Activated CD8-positive, alpha-beta T cell treated with anti-CD3 and anti-CD28 coated beads, Interleukin-2, amount 10 ng/mL, durations not matched to agents 7 days and 5 days (primary cell): ENCODE measurements at regions not wholly inside any gene's neighbourhood (a gene's known extent, or its start where the extent isn't known, plus 50 kb on each side); places are given as distances from the start of the nearest gene placed in this dataset.

Source experiments
- ATAC-seq: fragments of 150-1000 bp; cut with Tn5 transposase; one replicate; pipeline ENCODE4 v1.10.0; 2021; ENCODE audit warnings: moderate library complexity
- CTCF ChIA-PET: fragments of 350-600 bp; sonication (Branson Sonifier 250); formaldehyde crosslinking; loops from one replicate; lab custom pipeline; 2021; ENCODE audit warnings: antibody characterized with exemption; lab: Charles Lee
- POLR2A ChIA-PET: fragments of 350-600 bp; sonication (Branson Sonifier 250); formaldehyde crosslinking; loops from one replicate; lab custom pipeline; 2021; ENCODE audit warnings: antibody characterized with exemption; lab: Charles Lee
- DNase-seq: peaks from one replicate; pipeline ENCODE4 v3.0.0-alpha.2; 2020
- H3K27ac Mint-ChIP-seq: one replicate; pipeline ENCODE4 v1.8.0; 2021; ENCODE audit warnings: mild to moderate bottlenecking, mixed read lengths
- H3K27me3 Mint-ChIP-seq: one replicate; pipeline ENCODE4 v1.8.0; 2021; ENCODE audit warnings: low read depth, mixed read lengths
- H3K36me3 Mint-ChIP-seq: one replicate; pipeline ENCODE4 v1.8.0; 2021; ENCODE audit warnings: low read depth, mixed read lengths
- H3K4me1 Mint-ChIP-seq: one replicate; pipeline ENCODE4 v1.8.0; 2021; ENCODE audit warnings: low read depth, mixed read lengths
- H3K4me3 Mint-ChIP-seq: one replicate; pipeline ENCODE4 v1.8.0; 2021; ENCODE audit warnings: mild to moderate bottlenecking, mixed read lengths
- H3K9me3 Mint-ChIP-seq: one replicate; pipeline ENCODE4 v1.8.0; 2022; ENCODE audit warnings: mixed read lengths; ENCODE audit not compliant: insufficient read depth

DNA sequence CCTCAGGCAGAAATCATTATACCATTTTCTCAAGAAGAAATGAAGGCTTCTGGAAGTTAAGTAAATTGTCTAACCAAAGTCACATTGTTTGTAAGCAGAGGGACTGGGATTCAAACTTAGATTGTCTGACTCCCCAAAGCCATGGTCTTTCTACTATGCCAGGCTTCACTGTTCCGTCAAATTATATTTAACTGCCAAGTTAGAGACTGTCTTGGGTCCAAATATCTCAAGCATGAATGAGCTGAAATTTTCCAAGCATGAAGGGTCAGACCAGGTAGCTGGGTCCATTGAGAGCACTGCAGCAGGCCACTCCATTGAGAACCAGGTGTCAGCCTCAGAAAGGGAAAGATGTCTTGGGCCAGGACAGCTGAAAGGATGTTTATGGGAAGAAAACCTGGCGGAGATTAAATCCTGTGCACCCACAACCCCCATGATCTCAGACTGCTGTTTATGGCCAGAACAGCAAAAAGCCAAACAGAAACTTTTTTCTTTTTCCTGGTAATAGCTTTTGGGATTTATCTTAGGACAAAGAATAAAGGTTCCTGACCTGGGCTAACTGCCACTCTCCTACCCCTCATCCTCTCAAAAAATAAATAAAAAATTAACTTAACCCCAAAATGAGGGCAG lies 612.3 kb downstream of the INSC start:
- Mint-ChIP-seq H3K4me1 (no peaks in the 10 kb centered on the region), H3K4me3 (no peak overlapping the region), H3K27ac (no peak overlapping the region), H3K36me3 (no peaks in the 10 kb centered on the region), H3K9me3 (no peaks in the 10 kb centered on the region), H3K27me3 (no peaks in the 10 kb centered on the region)
- ChIA-PET POLR2A (no interaction called here), CTCF (no interaction called here)
- ATAC-seq, result no peak
- DNase-seq, result no peak

DNA sequence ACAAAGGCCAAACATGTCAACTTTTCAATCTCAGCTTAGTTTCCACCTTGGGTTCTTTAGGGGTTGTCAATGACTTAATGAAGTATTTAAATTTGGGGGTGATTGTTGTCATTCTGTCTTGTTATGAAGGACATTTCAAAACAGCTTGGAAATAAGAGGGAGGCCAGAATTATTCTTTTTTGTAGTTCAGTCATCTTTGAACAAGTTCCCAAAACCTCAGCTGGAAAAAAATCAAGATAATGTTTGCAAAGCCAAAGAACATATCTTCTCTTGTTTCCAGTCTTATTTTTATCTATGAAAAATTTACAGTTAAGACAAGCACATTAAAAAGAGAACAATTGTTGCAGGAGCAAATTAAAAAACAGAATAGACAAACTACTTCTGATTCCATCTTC lies 612.8 kb downstream of the INSC start:
- no peak for ATAC-seq
- ChIA-PET POLR2A (no interaction called here), CTCF (no interaction called here)
- DNase-seq, result no peak
- Mint-ChIP-seq H3K4me1 (no peaks in the 10 kb centered on the region), H3K9me3 (no peaks in the 10 kb centered on the region), H3K36me3 (no peaks in the 10 kb centered on the region), H3K27ac (no peak overlapping the region), H3K27me3 (no peaks in the 10 kb centered on the region), H3K4me3 (no peak overlapping the region)

DNA sequence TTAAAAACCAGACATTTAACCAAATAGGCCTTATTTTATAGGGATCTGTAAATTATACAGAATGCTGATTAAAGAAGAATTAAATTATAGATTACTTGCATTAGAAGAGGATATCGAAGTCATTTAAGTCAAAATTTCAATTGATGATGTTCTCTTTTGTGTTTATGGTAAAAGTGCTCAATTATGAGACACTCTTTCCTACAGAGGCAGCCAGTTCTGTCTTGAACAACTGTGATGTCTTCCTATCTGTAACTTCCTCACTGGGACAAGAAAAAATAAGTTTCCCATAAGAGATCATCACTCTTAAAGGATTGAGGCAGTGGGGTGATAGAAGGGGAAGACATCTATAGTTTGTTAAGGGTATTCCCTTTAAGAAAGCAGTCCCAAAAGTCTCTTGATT lies 613.5 kb downstream of the INSC start:
- DNase-seq (no peak), ATAC-seq (no peak)
- CTCF ChIA-PET, result no interaction called here
- H3K4me3 Mint-ChIP-seq, result no peak overlapping the region
- POLR2A ChIA-PET, result no interaction called here
- no peaks in the 10 kb centered on the region for H3K9me3 Mint-ChIP-seq
- H3K27ac Mint-ChIP-seq, result no peak overlapping the region
- no peaks in the 10 kb centered on the region for H3K36me3 Mint-ChIP-seq
- H3K27me3 Mint-ChIP-seq, result no peaks in the 10 kb centered on the region
- no peaks in the 10 kb centered on the region for H3K4me1 Mint-ChIP-seq

- H3K4me1 Mint-ChIP-seq, result no peaks in the 10 kb centered on the region
- ChIA-PET CTCF (no interaction called here), POLR2A (no interaction called here)
- no peak overlapping the region for H3K4me3 Mint-ChIP-seq
- H3K27ac Mint-ChIP-seq, result no peak overlapping the region
- no peaks in the 10 kb centered on the region for H3K27me3 Mint-ChIP-seq
- no peak for DNase-seq
- H3K36me3 Mint-ChIP-seq, result no peaks in the 10 kb centered on the region
- H3K9me3 Mint-ChIP-seq, result no peaks in the 10 kb centered on the region
- ATAC-seq, result no peak
These were observed 615.7 kb downstream of the INSC start for GRCh38 chr11:15730263-15730994.

- Mint-ChIP-seq H3K4me1 (no peaks in the 10 kb centered on the region), H3K27me3 (no peaks in the 10 kb centered on the region), H3K27ac (no peak overlapping the region), H3K9me3 (no peaks in the 10 kb centered on the region), H3K4me3 (no peak overlapping the region), H3K36me3 (no peaks in the 10 kb centered on the region)
- DNase-seq, result no peak
- ChIA-PET POLR2A (no interaction called here), CTCF (no interaction called here)
- no peak for ATAC-seq
These were observed 616.3 kb downstream of the INSC start for GRCh38 chr11:15730995-15731385.

DNA sequence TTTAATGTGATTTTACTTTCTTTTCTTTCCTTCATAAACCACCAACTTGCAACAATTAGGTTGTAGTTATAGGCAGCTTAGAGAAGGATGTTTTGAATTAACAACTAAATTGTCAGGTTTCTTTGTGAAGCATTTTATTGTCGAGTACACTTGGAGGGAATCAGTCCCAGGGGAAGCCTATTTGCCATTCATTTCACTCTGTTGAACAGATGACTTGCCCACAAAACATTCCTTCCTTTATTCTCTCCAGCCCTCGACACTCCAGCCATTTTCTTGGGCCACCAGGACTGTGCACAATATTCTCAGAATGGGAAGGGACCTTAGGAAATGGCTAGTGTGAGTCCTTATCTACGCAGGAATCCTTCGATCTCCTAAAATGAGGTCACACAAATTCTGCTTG lies 620.6 kb downstream of the SOX6 start:
- H3K27ac Mint-ChIP-seq, result no peak overlapping the region
- H3K4me3 Mint-ChIP-seq, result no peak overlapping the region
- DNase-seq, result no peak
- no peaks in the 10 kb centered on the region for H3K9me3 Mint-ChIP-seq
- no peaks in the 10 kb centered on the region for H3K27me3 Mint-ChIP-seq
- CTCF ChIA-PET, result no interaction called here
- POLR2A ChIA-PET, result no interaction called here
- H3K36me3 Mint-ChIP-seq, result no peaks in the 10 kb centered on the region
- H3K4me1 Mint-ChIP-seq, result no peaks in the 10 kb centered on the region
- ATAC-seq, result no peak

- CTCF ChIA-PET, result no interaction called here
- no peaks in the 10 kb centered on the region for H3K4me1 Mint-ChIP-seq
These were observed 619.0 kb downstream of the SOX6 start for GRCh38 chr11:15737320-15737719.

GRCh38 chr11:15738931-15739330 lies 617.4 kb downstream of the SOX6 start:
- Mint-ChIP-seq H3K9me3 (no peaks in the 10 kb centered on the region), H3K4me1 (no peaks in the 10 kb centered on the region), H3K27me3 (no peaks in the 10 kb centered on the region), H3K36me3 (no peaks in the 10 kb centered on the region), H3K4me3 (no peak overlapping the region), H3K27ac (no peak overlapping the region)
- ChIA-PET CTCF (no interaction called here), POLR2A (no interaction called here)
- DNase-seq, result no peak
- ATAC-seq, result no peak

More at GRCh38 chr11:15737320-15737719, 619.0 kb downstream of the SOX6 start:
- no peaks in the 10 kb centered on the region for H3K36me3 Mint-ChIP-seq
- no peak for ATAC-seq
- POLR2A ChIA-PET, result no interaction called here
- no peak overlapping the region for H3K4me3 Mint-ChIP-seq
- H3K9me3 Mint-ChIP-seq, result no peaks in the 10 kb centered on the region
- no peak overlapping the region for H3K27ac Mint-ChIP-seq
- DNase-seq, result no peak
- no peaks in the 10 kb centered on the region for H3K27me3 Mint-ChIP-seq

GRCh38 chr11:15742626-15743519 lies 613.5 kb downstream of the SOX6 start:
- Mint-ChIP-seq H3K4me3 (no peak overlapping the region), H3K4me1 (no peaks in the 10 kb centered on the region), H3K36me3 (no peaks in the 10 kb centered on the region), H3K9me3 (no peaks in the 10 kb centered on the region), H3K27ac (no peak overlapping the region), H3K27me3 (no peaks in the 10 kb centered on the region)
- DNase-seq (no peak), ATAC-seq (no peak)
- CTCF ChIA-PET, result no interaction called here
- POLR2A ChIA-PET, result interaction anchor here (1.0 kb wide), 1 partner anchor 8 kb away, joined by 4 read pairs; no protein-coding TSS in a partner anchor

GRCh38 chr11:15744693-15745092 lies 611.7 kb downstream of the SOX6 start:
- ChIA-PET POLR2A (no interaction called here), CTCF (no interaction called here)
- Mint-ChIP-seq H3K36me3 (no peaks in the 10 kb centered on the region), H3K4me1 (no peaks in the 10 kb centered on the region), H3K27me3 (no peaks in the 10 kb centered on the region), H3K9me3 (no peaks in the 10 kb centered on the region), H3K27ac (no peak overlapping the region), H3K4me3 (no peak overlapping the region)
- ATAC-seq (no peak), DNase-seq (no peak)

GRCh38 chr11:15745266-15745665 lies 611.1 kb downstream of the SOX6 start:
- CTCF ChIA-PET, result no interaction called here
- H3K27ac Mint-ChIP-seq, result no peak overlapping the region
- no peak for DNase-seq
- no peak for ATAC-seq
- H3K4me3 Mint-ChIP-seq, result no peak overlapping the region
- no peaks in the 10 kb centered on the region for H3K36me3 Mint-ChIP-seq
- H3K9me3 Mint-ChIP-seq, result no peaks in the 10 kb centered on the region
- no peaks in the 10 kb centered on the region for H3K4me1 Mint-ChIP-seq
- POLR2A ChIA-PET, result no interaction called here
- H3K27me3 Mint-ChIP-seq, result no peaks in the 10 kb centered on the region

GRCh38 chr11:15747671-15748070 lies 608.7 kb downstream of the SOX6 start:
- H3K36me3 Mint-ChIP-seq, result no peaks in the 10 kb centered on the region
- no peak overlapping the region for H3K27ac Mint-ChIP-seq
- no peak overlapping the region for H3K4me3 Mint-ChIP-seq
- CTCF ChIA-PET, result no interaction called here
- POLR2A ChIA-PET, result no interaction called here
- ATAC-seq, result no peak
- H3K27me3 Mint-ChIP-seq, result no peaks in the 10 kb centered on the region
- H3K4me1 Mint-ChIP-seq, result no peaks in the 10 kb centered on the region
- H3K9me3 Mint-ChIP-seq, result no peaks in the 10 kb centered on the region
- DNase-seq, result no peak
